OCI-LY7 (cell line): ENCODE measurements at regions not wholly inside any gene's neighbourhood (a gene's known extent, or its start where the extent isn't known, plus 50 kb on each side); places are given as distances from the start of the nearest gene placed in this dataset.

ENCODE experiments used
- EZH2phosphoT487 ChIP-seq: fragments of 200-600 bp; sonication (generic); IDR thresholded peaks from 2 replicates; pipeline ENCODE4 v1.6.1; 2018; ENCODE audit warnings: low read depth, borderline replicate concordance, mild to moderate bottlenecking, mixed run types, antibody characterized with exemption, low read length, moderate library complexity, mixed read lengths
- TF ChIP-seq, protein P1 (sequence below): fragments of 200-600 bp; sonication (generic); conservative IDR thresholded peaks from 2 replicates; pipeline ENCODE4 v1.5.1; 2014; ENCODE audit warnings: mild to moderate bottlenecking, antibody characterized with exemption, low read length, moderate library complexity, mixed read lengths

DNA sequence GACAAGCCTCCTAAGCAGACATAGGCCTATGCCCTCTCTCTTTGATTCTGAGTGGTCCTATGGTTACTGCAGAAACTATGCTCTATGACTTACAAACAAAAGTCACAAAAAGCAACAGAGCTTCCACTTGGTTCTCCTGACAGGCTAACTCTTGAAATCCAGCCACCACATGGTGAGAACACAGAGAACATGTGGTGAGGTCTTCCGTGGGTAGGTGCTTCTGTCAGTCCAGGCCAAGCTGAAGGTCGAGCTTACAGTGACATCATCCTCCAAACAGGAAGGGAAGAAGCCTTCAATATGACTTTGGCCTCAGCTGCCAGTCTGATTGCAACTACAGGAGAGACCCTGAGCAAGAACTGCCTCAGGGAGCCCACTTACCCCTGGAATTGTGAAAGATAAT is 265.5 kb downstream of the TBX18 start:
- TF ChIP-seq, protein P1, sequence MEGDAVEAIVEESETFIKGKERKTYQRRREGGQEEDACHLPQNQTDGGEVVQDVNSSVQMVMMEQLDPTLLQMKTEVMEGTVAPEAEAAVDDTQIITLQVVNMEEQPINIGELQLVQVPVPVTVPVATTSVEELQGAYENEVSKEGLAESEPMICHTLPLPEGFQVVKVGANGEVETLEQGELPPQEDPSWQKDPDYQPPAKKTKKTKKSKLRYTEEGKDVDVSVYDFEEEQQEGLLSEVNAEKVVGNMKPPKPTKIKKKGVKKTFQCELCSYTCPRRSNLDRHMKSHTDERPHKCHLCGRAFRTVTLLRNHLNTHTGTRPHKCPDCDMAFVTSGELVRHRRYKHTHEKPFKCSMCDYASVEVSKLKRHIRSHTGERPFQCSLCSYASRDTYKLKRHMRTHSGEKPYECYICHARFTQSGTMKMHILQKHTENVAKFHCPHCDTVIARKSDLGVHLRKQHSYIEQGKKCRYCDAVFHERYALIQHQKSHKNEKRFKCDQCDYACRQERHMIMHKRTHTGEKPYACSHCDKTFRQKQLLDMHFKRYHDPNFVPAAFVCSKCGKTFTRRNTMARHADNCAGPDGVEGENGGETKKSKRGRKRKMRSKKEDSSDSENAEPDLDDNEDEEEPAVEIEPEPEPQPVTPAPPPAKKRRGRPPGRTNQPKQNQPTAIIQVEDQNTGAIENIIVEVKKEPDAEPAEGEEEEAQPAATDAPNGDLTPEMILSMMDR: no peak
- TF ChIP-seq EZH2phosphoT487: no peak
